ENCODE measurements at regions not wholly inside any gene's neighbourhood (a gene's known extent, or its start where the extent isn't known, plus 50 kb on each side); places are given as distances from the start of the nearest gene placed in this dataset.

- TF ChIP-seq, protein P1, sequence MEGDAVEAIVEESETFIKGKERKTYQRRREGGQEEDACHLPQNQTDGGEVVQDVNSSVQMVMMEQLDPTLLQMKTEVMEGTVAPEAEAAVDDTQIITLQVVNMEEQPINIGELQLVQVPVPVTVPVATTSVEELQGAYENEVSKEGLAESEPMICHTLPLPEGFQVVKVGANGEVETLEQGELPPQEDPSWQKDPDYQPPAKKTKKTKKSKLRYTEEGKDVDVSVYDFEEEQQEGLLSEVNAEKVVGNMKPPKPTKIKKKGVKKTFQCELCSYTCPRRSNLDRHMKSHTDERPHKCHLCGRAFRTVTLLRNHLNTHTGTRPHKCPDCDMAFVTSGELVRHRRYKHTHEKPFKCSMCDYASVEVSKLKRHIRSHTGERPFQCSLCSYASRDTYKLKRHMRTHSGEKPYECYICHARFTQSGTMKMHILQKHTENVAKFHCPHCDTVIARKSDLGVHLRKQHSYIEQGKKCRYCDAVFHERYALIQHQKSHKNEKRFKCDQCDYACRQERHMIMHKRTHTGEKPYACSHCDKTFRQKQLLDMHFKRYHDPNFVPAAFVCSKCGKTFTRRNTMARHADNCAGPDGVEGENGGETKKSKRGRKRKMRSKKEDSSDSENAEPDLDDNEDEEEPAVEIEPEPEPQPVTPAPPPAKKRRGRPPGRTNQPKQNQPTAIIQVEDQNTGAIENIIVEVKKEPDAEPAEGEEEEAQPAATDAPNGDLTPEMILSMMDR (conservative IDR thresholded peaks at IDR 0.05) = no peak
- TF ChIP-seq EZH2 (IDR thresholded peaks at IDR 0.05; ENCODE audit: low read depth) = no peak
- Histone ChIP-seq H3K27ac (no peak overlapping the region), H3K9me3 (ENCODE audit: insufficient read depth, low read depth) (no peaks in the 10 kb centered on the region), H3K9me2 (ENCODE audit: insufficient read depth) (no peaks in the 10 kb centered on the region), H3K4me3 (no peak overlapping the region), H3F3A (ENCODE audit: insufficient read depth, low read depth) (no peaks in the 10 kb centered on the region), H3K27me3 (ENCODE audit: insufficient read depth, low read depth) (no peaks in the 10 kb centered on the region), H2AFZ (no peak overlapping the region), H3K79me2 (ENCODE audit: low read depth) (no peaks in the 10 kb centered on the region), H3K4me2 (no peak overlapping the region), H4K20me1 (ENCODE audit: insufficient read depth) (no peaks in the 10 kb centered on the region), H3K36me3 (ENCODE audit: low read depth) (no peaks in the 10 kb centered on the region), H3K4me1 (replicated peaks; ENCODE audit: insufficient read depth) (no peaks in the 10 kb centered on the region)
- CTCF ChIA-PET = no interaction called here
- POLR2A ChIA-PET (ENCODE audit: unreplicated experiment) = no interaction called here
- intact Hi-C loops (cut with micrococcal nuclease; ENCODE audit: unreplicated experiment) = no loop called here
- no TSS peak for BruUV-seq (replicated peaks)
- DNase-seq = no peak
Observed at GRCh38 chr13:37944869-37945442, 75.4 kb upstream of the TRPC4 start.

DNA sequence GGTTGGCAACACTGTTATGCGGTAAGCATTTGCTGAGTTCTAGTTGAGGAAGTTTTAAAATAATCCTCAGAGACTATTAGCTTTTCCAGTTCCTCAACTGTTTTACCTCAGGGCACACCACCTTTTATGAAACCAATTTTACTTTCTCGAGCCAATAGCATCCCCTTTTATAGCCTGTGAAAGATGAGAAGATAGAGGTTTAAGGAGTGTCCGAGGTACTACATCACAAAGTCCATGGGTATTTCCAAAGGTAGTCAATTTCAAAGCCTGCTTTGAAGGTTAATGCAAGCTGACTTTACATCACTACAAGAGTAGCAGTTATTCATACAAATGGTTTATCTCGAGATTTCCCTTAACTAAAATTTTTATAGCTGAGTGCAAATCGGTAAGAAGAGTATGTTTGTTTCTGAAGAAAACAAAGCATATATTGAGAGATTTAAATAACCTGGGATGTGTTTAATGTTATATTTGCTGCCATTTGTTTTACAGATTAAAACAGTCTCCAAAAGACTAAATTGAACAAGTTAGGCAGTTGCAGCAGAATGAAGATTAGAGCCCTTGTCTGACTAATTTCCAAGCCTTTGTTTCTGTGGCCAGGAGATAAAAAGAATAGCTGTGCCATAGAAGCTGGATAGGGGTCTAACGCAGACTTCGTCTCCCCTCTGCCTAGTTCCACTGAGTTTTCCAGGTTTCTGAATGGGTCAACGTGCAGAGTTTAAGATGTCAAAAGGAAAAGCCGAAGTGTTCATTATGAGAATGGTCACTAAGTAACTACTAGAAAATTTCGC lies 74.7 kb upstream of the TRPC4 start:
- H3K79me2 ChIP-seq (ENCODE audit: low read depth) = no peaks in the 10 kb centered on the region
- H3K9me3 ChIP-seq (ENCODE audit: insufficient read depth, low read depth) = no peaks in the 10 kb centered on the region
- BruUV-seq (replicated peaks) = no TSS peak
- H3K27ac ChIP-seq = no peak overlapping the region
- H4K20me1 ChIP-seq (ENCODE audit: insufficient read depth) = no peaks in the 10 kb centered on the region
- H3K27me3 ChIP-seq (ENCODE audit: insufficient read depth, low read depth) = no peaks in the 10 kb centered on the region
- DNase-seq = no peak
- H3K36me3 ChIP-seq (ENCODE audit: low read depth) = no peaks in the 10 kb centered on the region
- H3K9me2 ChIP-seq (ENCODE audit: insufficient read depth) = no peaks in the 10 kb centered on the region; the same call in 1 of the 2 replicates
- ChIA-PET CTCF (no interaction called here), POLR2A (ENCODE audit: unreplicated experiment) (no interaction called here)
- no peaks in the 10 kb centered on the region for H3F3A ChIP-seq (ENCODE audit: insufficient read depth, low read depth)
- intact Hi-C loops (cut with micrococcal nuclease; ENCODE audit: unreplicated experiment) = no loop called here
- TF ChIP-seq, protein P1 (conservative IDR thresholded peaks at IDR 0.05) = no peak
- TF ChIP-seq EZH2 (IDR thresholded peaks at IDR 0.05; ENCODE audit: low read depth) = no peak
- H3K4me2 ChIP-seq = no peak overlapping the region
- H3K4me3 ChIP-seq = no peak overlapping the region
- no peaks in the 10 kb centered on the region for H3K4me1 ChIP-seq (replicated peaks; ENCODE audit: insufficient read depth)
- no peak overlapping the region for H2AFZ ChIP-seq

- TF ChIP-seq, protein P1 (conservative IDR thresholded peaks at IDR 0.05) = no peak
- no peak for TF ChIP-seq EZH2 (IDR thresholded peaks at IDR 0.05; ENCODE audit: low read depth)
- ChIA-PET POLR2A (ENCODE audit: unreplicated experiment) (no interaction called here), CTCF (interaction anchor here (0.8 kb wide), 1 partner anchor 26 kb away, joined by 6 read pairs; no protein-coding TSS in a partner anchor)
Observed at GRCh38 chr13:37942929-37943328, 73.4 kb upstream of the TRPC4 start.

More at GRCh38 chr13:37942929-37943328, 73.4 kb upstream of the TRPC4 start:
- no TSS peak for BruUV-seq (replicated peaks)
- H3K4me2 ChIP-seq = no peak overlapping the region
- no peak overlapping the region for H3K4me3 ChIP-seq
- H3K27me3 ChIP-seq (ENCODE audit: insufficient read depth, low read depth) = no peaks in the 10 kb centered on the region
- no peaks in the 10 kb centered on the region for H4K20me1 ChIP-seq (ENCODE audit: insufficient read depth)
- no peak overlapping the region for H2AFZ ChIP-seq
- H3F3A ChIP-seq (ENCODE audit: insufficient read depth, low read depth) = no peaks in the 10 kb centered on the region
- no peaks in the 10 kb centered on the region; the same call in 1 of the 2 replicates for H3K9me2 ChIP-seq (ENCODE audit: insufficient read depth)
- H3K4me1 ChIP-seq (replicated peaks; ENCODE audit: insufficient read depth) = no peaks in the 10 kb centered on the region
- DNase-seq = no peak
- H3K79me2 ChIP-seq (ENCODE audit: low read depth) = no peaks in the 10 kb centered on the region
- no peaks in the 10 kb centered on the region for H3K9me3 ChIP-seq (ENCODE audit: insufficient read depth, low read depth)
- no peak overlapping the region for H3K27ac ChIP-seq
- intact Hi-C loops (cut with micrococcal nuclease; ENCODE audit: unreplicated experiment) = no loop called here
- H3K36me3 ChIP-seq (ENCODE audit: low read depth) = no peaks in the 10 kb centered on the region
